ENCODE measurements at regions not wholly inside any gene's neighbourhood (a gene's known extent, or its start where the extent isn't known, plus 50 kb on each side); places are given as distances from the start of the nearest gene placed in this dataset.

GRCh38 chr2:117087535-117088291 is 726.8 kb upstream of the DDX18 start:
- no peak overlapping the region for H3K4me3 ChIP-seq (replicated peaks; ENCODE audit: low read depth, low read length)
- no peak for DNase-seq (ENCODE audit: extremely low read depth, low read depth)
- no peak for TF ChIP-seq CTCF (IDR thresholded peaks at IDR 0.05; ENCODE audit: low read depth, low read length, missing control alignments)

GRCh38 chr2:117091041-117091837 is 723.3 kb upstream of the DDX18 start:
- H3K4me3 ChIP-seq (replicated peaks; ENCODE audit: low read depth, low read length) = no peak overlapping the region
- no peak for TF ChIP-seq CTCF (IDR thresholded peaks at IDR 0.05; ENCODE audit: low read depth, low read length, missing control alignments)
- no peak for DNase-seq (ENCODE audit: extremely low read depth, low read depth)

DNA sequence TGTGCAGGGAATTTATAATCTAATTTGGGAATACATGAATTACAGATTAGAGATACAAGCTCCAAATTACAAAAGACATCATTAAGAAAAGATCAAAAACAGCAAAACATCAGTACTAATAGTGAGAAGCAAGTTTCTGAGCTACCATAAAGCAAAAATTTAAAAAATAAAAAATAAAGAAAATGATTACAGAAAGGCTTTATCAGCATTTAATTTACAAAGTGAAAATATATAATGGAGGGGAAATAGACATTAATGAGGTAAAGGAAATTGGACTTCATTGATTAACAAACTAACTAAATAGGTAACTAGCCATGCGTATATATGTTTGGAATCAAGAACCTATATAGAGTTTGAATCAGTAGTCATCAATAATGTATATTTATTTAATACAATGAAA is 712.9 kb upstream of the DDX18 start:
- DNase-seq (ENCODE audit: extremely low read depth, low read depth) = no peak
- TF ChIP-seq CTCF (IDR thresholded peaks at IDR 0.05; ENCODE audit: low read depth, low read length, missing control alignments) = no peak
- H3K4me3 ChIP-seq (replicated peaks; ENCODE audit: low read depth, low read length) = no peak overlapping the region

GRCh38 chr2:117108741-117109267 is 705.7 kb upstream of the DDX18 start:
- no peak for DNase-seq (ENCODE audit: extremely low read depth, low read depth)
- no peak overlapping the region for H3K4me3 ChIP-seq (replicated peaks; ENCODE audit: low read depth, low read length)

GRCh38 chr2:117118994-117119393 is 695.5 kb upstream of the DDX18 start:
- no peak overlapping the region for H3K4me3 ChIP-seq (replicated peaks; ENCODE audit: low read depth, low read length)
- no peak for DNase-seq (ENCODE audit: extremely low read depth, low read depth)
- no peak for TF ChIP-seq CTCF (IDR thresholded peaks at IDR 0.05; ENCODE audit: low read depth, low read length, missing control alignments)

More at GRCh38 chr2:117108741-117109267, 705.7 kb upstream of the DDX18 start:
- no peak for TF ChIP-seq CTCF (IDR thresholded peaks at IDR 0.05; ENCODE audit: low read depth, low read length, missing control alignments)

DNA sequence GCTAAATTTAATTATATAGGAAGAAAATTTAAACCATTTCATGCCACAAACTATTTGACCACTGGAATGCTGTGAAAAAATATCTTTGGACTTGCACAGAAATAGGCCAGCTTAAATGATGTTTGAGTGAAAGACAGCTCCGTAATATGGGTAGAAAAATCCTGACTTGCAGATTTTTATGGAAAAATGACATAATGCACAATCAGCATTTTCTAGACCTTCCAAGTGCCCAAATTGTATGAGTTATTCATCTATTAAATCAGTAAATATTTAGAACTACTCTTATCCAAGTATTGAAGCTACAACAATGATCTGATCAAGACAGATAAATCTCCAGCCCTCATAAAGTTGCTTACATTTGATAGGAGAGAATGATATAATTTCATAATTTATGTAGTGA is 691.1 kb upstream of the DDX18 start:
- no peak for DNase-seq (ENCODE audit: extremely low read depth, low read depth)
- no peak overlapping the region for H3K4me3 ChIP-seq (replicated peaks; ENCODE audit: low read depth, low read length)
- no peak for TF ChIP-seq CTCF (IDR thresholded peaks at IDR 0.05; ENCODE audit: low read depth, low read length, missing control alignments)
